SK-N-SH treated with all-trans-retinoic acid at 6 μM for 48 hours (cell line): ENCODE measurements at regions not wholly inside any gene's neighbourhood (a gene's known extent, or its start where the extent isn't known, plus 50 kb on each side); places are given as distances from the start of the nearest gene placed in this dataset.

Experiments
- BACH2 ChIP-seq: fragments of 250-450 bp; sonication (Bioruptor Pico); IDR thresholded peaks from 2 replicates; pipeline ENCODE4 v1.9.0; 2021; ENCODE audit warnings: mild to moderate bottlenecking, borderline replicate concordance
- OSR1 ChIP-seq: fragments of 250-450 bp; sonication (Bioruptor Pico); IDR thresholded peaks from 2 replicates; pipeline ENCODE4 v1.8.0; 2022; ENCODE audit warnings: moderate library complexity, mild to moderate bottlenecking, inconsistent platforms
- TSHZ2 ChIP-seq: fragments of 250-450 bp; sonication (Bioruptor Pico); IDR thresholded peaks from 2 replicates; pipeline ENCODE4 v1.5.0; 2020; ENCODE audit warnings: mild to moderate bottlenecking, moderate library complexity
- ZNF8 ChIP-seq: fragments of 450-650 bp; formaldehyde crosslinking; IDR thresholded peaks from 2 replicates; pipeline ENCODE4 v1.5.0; 2020; ENCODE audit warnings: mild to moderate bottlenecking, moderate library complexity
- TF ChIP-seq, protein P1 (sequence below): fragments of 250-450 bp; sonication (Bioruptor Pico); IDR thresholded peaks from 2 replicates; pipeline ENCODE4 v1.5.1; 2020; ENCODE audit warnings: low read depth, mild to moderate bottlenecking, moderate library complexity

DNA sequence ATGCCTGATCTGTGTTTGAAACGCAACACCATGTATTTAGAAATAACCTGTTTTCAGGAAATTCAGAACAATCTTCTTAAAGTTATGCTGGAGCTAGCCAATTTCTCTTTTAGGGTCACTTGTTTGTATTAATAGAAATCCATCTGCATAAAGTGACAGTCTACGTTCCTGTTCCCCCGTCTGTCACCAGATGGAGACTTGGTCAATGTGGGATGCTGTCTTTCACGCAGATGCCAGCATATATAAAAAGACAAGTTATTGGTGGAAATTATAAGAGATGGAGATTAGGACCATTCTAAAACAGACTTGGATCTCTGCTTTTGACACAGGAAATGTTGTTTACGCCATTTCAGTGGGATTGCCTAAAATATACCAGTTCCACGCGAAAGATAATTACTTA is 162.5 kb upstream of the STMND1 start:
- TF ChIP-seq, protein P1, sequence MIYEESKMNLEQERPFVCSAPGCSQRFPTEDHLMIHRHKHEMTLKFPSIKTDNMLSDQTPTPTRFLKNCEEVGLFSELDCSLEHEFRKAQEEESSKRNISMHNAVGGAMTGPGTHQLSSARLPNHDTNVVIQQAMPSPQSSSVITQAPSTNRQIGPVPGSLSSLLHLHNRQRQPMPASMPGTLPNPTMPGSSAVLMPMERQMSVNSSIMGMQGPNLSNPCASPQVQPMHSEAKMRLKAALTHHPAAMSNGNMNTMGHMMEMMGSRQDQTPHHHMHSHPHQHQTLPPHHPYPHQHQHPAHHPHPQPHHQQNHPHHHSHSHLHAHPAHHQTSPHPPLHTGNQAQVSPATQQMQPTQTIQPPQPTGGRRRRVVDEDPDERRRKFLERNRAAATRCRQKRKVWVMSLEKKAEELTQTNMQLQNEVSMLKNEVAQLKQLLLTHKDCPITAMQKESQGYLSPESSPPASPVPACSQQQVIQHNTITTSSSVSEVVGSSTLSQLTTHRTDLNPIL = no peak
- no peak for TF ChIP-seq OSR1 (CRISPR knock-in tag)
- TF ChIP-seq ZNF8 (CRISPR knock-in tag) = no peak
- TF ChIP-seq TSHZ2 = no peak
- no peak for TF ChIP-seq BACH2 (CRISPR knock-in tag)
